Keratinocyte (primary cell): ENCODE measurements at regions not wholly inside any gene's neighbourhood (a gene's known extent, or its start where the extent isn't known, plus 50 kb on each side); places are given as distances from the start of the nearest gene placed in this dataset.

ENCODE experiments used
- DNase-seq: peaks from one replicate; pipeline ENCODE4 v3.0.0-alpha.2; 2011; ENCODE audit warnings: low read depth, missing footprints, low spot score
- FAIRE-seq: peaks from 2 replicates; lab custom pipeline; 2011; peaks lifted over from hg19 to GRCh38; lab: Jason Lieb, UNC
- H2AFZ ChIP-seq: 2 replicates; pipeline ENCODE4 v1.6.0; 2012; ENCODE audit warnings: low read length, control low read depth, inconsistent platforms; ENCODE audit not compliant: control insufficient read depth
- H3K27ac ChIP-seq: 2 replicates; pipeline ENCODE4 v1.5.1; 2011; ENCODE audit warnings: low read length; ENCODE audit not compliant: control insufficient read depth, insufficient read depth
- H3K27me3 ChIP-seq: 3 replicates; pipeline ENCODE4 v1.6.0; 2011; ENCODE audit warnings: low read length; ENCODE audit not compliant: control insufficient read depth, insufficient read depth; ENCODE audit errors: extremely low read depth
- H3K36me3 ChIP-seq, 2 experiments: 2 replicates in 1 of 2; 3 replicates in 1 of 2; pipeline ENCODE4 v1.5.1; 2011; ENCODE audit warnings: low read length in 2 of 2, mild to moderate bottlenecking in 1 of 2; ENCODE audit not compliant: control insufficient read depth in 2 of 2, insufficient read depth in 2 of 2; ENCODE audit errors: extremely low read depth in 1 of 2
- H3K4me1 ChIP-seq: 3 replicates; pipeline ENCODE4 v1.5.1; 2011; ENCODE audit warnings: low read length; ENCODE audit not compliant: control insufficient read depth, insufficient read depth; ENCODE audit errors: extremely low read depth
- H3K4me2 ChIP-seq: 3 replicates; pipeline ENCODE4 v1.6.0; 2011; ENCODE audit warnings: low read depth, low read length; ENCODE audit not compliant: control insufficient read depth, insufficient read depth; ENCODE audit errors: extremely low read depth
- H3K4me3 ChIP-seq, 3 experiments: fragments of 200-600 bp in 1 of 3; sonication (generic) in 1 of 3; 2 replicates in 2 of 3; 3 replicates in 1 of 3; pipeline ENCODE4 v1.5.1; 2011 to 2016; ENCODE audit warnings: low read length in 3 of 3, mild to moderate bottlenecking in 3 of 3, control low read depth in 2 of 3, inconsistent platforms in 1 of 3, low read depth in 1 of 3, mixed read lengths in 1 of 3, mixed run types in 1 of 3, moderate library complexity in 1 of 3; ENCODE audit not compliant: control insufficient read depth in 2 of 3, insufficient read depth in 2 of 3; ENCODE audit errors: extremely low read depth in 1 of 3
- H3K79me2 ChIP-seq: 2 replicates; pipeline ENCODE4 v1.6.0; 2012; ENCODE audit warnings: low read length; ENCODE audit not compliant: control insufficient read depth, insufficient read depth
- H3K9ac ChIP-seq: 3 replicates; pipeline ENCODE4 v1.6.0; 2011; ENCODE audit warnings: low read length; ENCODE audit not compliant: control insufficient read depth, insufficient read depth; ENCODE audit errors: extremely low read depth
- H3K9me1 ChIP-seq: 3 replicates; pipeline ENCODE4 v1.6.0; 2011; ENCODE audit warnings: low read length; ENCODE audit not compliant: control insufficient read depth, insufficient read depth; ENCODE audit errors: extremely low read depth
- H3K9me3 ChIP-seq: 2 replicates; pipeline ENCODE4 v1.5.1; 2012; ENCODE audit warnings: low read depth, low read length; ENCODE audit not compliant: control insufficient read depth
- H4K20me1 ChIP-seq: 3 replicates; pipeline ENCODE4 v1.6.0; 2011; ENCODE audit warnings: low read length; ENCODE audit not compliant: control insufficient read depth, insufficient read depth; ENCODE audit errors: extremely low read depth
- CTCF ChIP-seq, 3 experiments: IDR thresholded peaks in 1 of 3; conservative IDR thresholded peaks in 1 of 3; optimal IDR thresholded peaks in 1 of 3; 2 replicates in 2 of 3; 3 replicates in 1 of 3; pipeline versions ENCODE3 to v1.5.1; 2011; ENCODE audit warnings: low read length in 3 of 3, mild to moderate bottlenecking in 3 of 3, moderate library complexity in 2 of 3, control low read depth in 1 of 3, inconsistent platforms in 1 of 3; ENCODE audit not compliant: insufficient read depth in 2 of 3; ENCODE audit errors: extremely low read depth in 1 of 3
- EZH2 ChIP-seq: IDR thresholded peaks from one replicate; pipeline ENCODE4 v1.6.1; 2012; ENCODE audit warnings: inconsistent platforms, mild to moderate bottlenecking, low read length, moderate library complexity
- dilution Hi-C: fragments of 300-500 bp; cut with MboI; formaldehyde crosslinking; loops from one replicate; pipeline ENCODE4 v1.7.0; 2020; ENCODE audit warnings: low sequenced_read_pairs; ENCODE audit not compliant: extremely low pct_ligation_motif_present

GRCh38 chr2:56615760-56616159 lies 432.0 kb downstream of the CCDC85A start:
- Histone ChIP-seq H3K27me3 (no peaks in the 10 kb centered on the region), H3K4me3 (no peak overlapping the region), H3K9me1 (no peaks in the 10 kb centered on the region), H3K36me3 (no peaks in the 10 kb centered on the region), H3K27ac (no peak overlapping the region), H4K20me1 (no peaks in the 10 kb centered on the region), H3K9ac (no peak overlapping the region), H2AFZ (no peak overlapping the region), H3K9me3 (no peaks in the 10 kb centered on the region), H3K4me2 (no peak overlapping the region), H3K4me1 (no peaks in the 10 kb centered on the region), H3K79me2 (no peaks in the 10 kb centered on the region)
- TF ChIP-seq CTCF (optimal IDR thresholded peaks at IDR 0.05 in 1 of 3, IDR thresholded peaks at IDR 0.05 in 1 of 3, conservative IDR thresholded peaks at IDR 0.05 in 1 of 3; ENCODE audit: extremely low read depth in 1 of 3, insufficient read depth in 2 of 3, low read length in 3 of 3), result no peak
- no peak for TF ChIP-seq EZH2
- dilution Hi-C loops, result no loop called here
- FAIRE-seq (no peak), DNase-seq (no peak)

GRCh38 chr2:56624181-56624580 lies 440.4 kb downstream of the CCDC85A start:
- dilution Hi-C loops, result no loop called here
- Histone ChIP-seq H3K9me3 (no peaks in the 10 kb centered on the region), H4K20me1 (no peaks in the 10 kb centered on the region), H3K4me3 (no peak overlapping the region), H3K36me3 (no peaks in the 10 kb centered on the region), H3K27me3 (no peaks in the 10 kb centered on the region), H3K27ac (no peak overlapping the region), H3K9ac (no peak overlapping the region), H2AFZ (no peak overlapping the region), H3K9me1 (no peaks in the 10 kb centered on the region), H3K4me2 (no peak overlapping the region), H3K79me2 (no peaks in the 10 kb centered on the region), H3K4me1 (no peaks in the 10 kb centered on the region)
- DNase-seq, result no peak
- TF ChIP-seq CTCF (optimal IDR thresholded peaks at IDR 0.05 in 1 of 3, IDR thresholded peaks at IDR 0.05 in 1 of 3, conservative IDR thresholded peaks at IDR 0.05 in 1 of 3; ENCODE audit: extremely low read depth in 1 of 3, insufficient read depth in 2 of 3, low read length in 3 of 3) (no peak), EZH2 (no peak)
- no peak for FAIRE-seq
